HT-29 (cell line): ENCODE measurements at regions not wholly inside any gene's neighbourhood (a gene's known extent, or its start where the extent isn't known, plus 50 kb on each side); places are given as distances from the start of the nearest gene placed in this dataset.
"Not testable (repeated sequence)": the region's sequence is repeated elsewhere in the genome, so short reads cannot be mapped to it uniquely, and the experiment has no call there.

ENCODE experiments used
- DNase-seq: peaks from one replicate; pipeline ENCODE4 v3.0.0-alpha.2; 2015; ENCODE audit warnings: low spot score

DNA sequence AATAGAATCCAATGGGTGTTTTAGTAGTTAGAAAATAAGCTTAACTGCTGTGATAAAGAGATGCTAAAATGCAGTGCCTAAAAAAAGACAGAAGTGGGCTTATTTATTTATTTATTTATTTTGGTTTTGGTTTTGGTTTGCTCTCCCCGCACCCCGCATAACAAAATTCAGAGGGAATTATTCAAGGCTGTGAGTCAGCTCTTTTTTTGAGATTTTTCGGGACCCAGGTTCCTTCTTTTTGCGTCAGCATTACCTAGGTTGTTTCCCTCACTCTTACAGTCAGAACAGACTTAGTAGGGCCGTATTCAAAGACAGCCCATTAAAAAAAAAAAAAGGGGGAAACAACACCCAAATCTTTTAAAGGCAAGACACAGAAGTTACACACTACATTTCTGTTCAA, 1495.5 kb upstream of the ADGRL3 start:
- no peak for DNase-seq

DNA sequence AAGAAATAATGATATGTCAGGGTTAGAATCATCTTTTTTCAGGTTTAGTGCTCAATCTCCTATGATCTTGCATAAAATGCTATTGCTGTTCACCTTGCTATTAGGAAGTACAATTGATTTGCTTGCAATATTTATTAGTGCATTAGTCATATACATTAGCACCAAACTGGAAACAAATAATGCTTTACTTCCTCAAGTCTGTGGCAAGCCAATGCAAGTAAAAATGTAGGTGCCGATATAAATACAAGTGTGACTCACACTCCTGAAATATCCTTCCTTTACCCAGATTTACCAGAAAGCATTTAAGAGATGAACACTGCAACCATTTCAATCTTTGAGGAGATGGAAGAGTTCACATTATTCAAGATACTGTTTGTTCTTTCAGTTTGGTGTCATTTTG, 1487.7 kb upstream of the ADGRL3 start:
- no peak for DNase-seq

DNA sequence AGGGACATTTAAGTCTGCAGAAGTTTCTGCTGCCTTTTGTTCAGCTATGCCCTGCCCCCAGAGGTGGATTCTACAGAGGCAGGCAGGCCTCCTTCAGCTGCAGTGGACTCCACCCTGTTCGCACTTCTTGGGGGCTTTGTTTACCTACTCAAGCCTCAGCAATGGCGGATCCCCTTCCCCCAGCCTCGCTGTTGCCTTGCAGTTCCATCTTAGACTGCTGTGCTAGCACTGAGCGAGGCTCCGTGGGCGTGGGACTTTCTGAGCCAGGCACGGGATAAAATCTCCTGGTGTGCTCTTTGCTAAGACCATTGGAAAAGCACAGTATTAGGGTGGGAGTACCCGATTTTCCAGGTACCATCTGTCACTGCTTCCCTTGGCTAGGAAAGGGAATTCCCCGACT, 1475.8 kb upstream of the ADGRL3 start:
- not testable (repeated sequence) for DNase-seq

DNA sequence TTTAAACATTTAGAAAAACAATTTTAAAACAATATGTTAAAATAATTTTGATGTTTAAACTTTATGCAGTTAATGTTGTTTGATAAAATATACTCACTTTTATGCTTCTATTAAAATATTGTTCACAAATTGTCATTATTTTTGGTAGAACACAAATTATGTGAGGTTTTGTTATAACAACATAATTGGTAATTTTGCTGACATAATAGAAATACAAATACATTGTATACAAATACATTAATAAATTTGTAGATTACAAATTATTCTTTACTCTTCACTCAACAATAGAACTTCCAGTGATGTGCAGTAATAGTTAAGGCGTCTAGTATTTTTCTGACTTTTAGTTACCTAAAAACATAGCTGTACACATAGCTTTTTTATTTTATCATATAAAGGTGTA, 1472.4 kb upstream of the ADGRL3 start:
- DNase-seq, result no peak

DNA sequence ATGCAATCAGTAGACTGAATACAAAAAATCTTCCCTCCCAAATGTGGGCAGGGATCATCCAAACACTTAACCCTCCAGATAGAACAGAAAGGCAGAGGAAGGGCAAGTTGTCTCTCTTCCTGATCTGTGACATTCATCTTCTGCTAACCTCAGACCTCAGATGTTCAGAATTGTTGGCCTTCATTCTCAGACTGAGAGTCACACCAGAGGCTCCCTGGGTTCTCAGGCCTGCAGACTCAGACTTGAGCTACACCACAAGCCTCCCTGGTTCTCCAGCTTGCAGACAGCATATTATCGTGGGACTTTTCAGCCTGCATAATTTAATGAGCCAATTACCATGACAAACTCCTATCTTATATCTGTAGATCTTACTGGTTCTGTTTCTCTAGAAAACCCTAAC, 1471.6 kb upstream of the ADGRL3 start:
- no peak for DNase-seq

DNA sequence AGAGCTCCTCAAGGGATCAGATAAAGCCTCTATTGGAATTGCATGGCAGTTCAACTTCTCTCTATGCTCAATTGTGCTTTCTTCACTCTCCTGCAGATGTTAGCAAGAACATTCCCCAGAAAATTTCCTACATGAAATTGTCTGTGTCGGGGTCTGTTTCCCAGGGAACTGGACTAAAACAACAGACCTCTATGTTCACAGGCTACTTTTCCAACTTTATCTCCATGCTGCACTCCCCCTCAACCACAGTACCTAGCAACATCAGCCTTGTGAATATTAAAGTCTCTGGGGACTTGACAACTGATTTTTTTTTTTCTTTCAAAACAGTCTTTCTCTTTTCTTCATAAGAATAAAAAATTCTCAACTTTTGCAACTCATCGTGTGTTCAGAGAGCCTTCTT, 1470.8 kb upstream of the ADGRL3 start:
- no peak for DNase-seq

DNA sequence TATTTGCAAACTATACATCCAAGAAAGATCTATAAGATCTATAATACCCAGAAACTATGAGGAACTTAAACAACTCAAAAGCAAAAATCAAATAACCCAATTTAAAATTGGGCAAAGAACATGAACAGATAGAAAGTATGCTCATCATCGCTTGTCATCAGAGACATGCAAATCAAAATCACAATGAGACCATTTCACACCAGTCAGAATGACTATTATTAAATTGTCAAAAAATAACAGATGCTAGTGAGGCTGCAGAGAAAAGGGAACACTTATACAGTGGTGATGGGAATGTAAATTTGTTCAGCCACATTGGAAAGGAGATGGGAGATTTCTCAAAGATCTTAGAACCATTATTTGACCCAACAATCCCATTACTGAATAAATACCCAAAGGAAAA, 1451.7 kb upstream of the ADGRL3 start:
- no peak for DNase-seq

DNA sequence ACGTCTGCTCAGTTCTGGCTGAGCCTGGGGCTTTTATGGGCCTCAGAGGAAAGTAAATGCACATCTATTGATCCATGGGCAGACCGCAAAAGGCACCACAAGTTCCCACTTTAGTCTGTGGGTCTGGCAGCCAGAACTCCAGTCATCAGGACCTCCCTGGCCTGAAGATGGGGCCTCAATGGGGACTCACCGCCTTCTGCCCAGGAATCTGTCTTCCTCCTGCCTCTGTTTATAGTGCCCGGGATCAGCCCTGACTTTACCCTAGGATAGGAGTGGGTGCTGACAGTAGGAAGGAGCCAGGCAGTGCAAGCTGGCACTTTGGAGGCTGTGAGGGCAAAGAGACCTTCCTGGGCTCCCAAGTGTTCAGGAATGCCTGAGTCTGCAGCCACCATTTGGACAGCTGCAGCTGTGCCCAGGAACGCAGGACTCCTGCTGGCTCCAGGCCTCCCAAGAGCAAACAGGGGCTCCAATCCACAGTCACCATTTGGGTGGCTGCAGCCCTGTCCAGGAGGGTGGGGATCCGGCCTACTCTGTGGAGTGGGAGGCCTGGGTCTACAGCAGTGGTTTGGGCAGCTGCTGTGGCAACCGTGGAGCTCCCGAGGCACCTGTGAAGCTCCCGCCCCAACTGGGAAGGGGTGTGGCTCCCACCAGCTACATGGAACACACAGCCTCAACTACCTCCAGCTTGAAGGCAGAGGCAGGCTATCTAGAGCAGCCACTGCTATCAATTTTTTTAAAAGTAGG, 1440.9 kb upstream of the ADGRL3 start:
- DNase-seq, result no peak

DNA sequence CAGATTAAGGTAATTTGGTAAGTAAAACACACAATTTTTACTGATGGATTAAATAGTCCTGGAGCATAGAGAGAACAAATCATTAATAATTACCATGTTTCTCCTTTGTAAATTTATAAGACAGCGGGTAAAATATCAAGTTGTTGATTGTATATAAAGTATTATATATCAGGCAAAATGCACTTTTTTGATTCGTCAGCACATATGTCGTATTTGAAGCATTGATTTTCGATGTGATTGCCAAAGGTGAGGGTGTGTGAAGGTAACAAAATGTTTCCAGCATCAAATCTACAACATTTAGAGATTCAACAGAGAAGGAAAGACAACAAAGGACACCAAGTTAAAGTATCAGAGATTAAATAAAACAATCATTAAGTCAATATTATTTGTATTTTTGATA, 1437.8 kb upstream of the ADGRL3 start:
- no peak for DNase-seq

DNA sequence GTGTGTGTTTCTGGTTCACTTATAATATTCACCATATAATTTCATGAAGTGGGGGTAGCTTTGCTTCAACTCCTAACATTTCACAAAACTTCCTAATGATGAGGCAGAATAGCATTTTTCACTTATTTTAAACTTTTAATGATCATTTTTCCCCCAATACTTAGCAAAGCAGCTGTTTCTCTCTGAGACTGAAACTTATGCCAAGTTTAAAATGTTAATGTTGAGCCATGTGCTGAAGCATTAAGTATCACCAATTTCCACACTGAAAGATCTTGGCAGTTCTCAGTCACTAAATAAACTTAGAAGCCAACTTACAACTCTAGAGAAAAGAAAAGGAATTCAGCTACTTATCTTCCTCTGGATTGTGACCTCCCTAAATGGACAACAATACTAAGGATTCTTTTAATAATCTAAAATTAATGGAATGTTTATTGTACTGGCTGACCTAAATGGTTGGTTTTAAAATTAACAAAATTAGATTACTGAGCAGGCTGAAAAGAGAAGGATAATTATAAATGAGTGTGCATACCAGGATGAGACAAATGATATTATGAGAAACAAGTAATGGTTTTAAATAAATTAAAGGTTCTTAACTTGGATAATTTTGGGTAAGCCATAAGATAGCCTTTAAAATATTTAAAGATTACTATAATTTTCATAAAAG, 1429.4 kb upstream of the ADGRL3 start:
- DNase-seq, result no peak

DNA sequence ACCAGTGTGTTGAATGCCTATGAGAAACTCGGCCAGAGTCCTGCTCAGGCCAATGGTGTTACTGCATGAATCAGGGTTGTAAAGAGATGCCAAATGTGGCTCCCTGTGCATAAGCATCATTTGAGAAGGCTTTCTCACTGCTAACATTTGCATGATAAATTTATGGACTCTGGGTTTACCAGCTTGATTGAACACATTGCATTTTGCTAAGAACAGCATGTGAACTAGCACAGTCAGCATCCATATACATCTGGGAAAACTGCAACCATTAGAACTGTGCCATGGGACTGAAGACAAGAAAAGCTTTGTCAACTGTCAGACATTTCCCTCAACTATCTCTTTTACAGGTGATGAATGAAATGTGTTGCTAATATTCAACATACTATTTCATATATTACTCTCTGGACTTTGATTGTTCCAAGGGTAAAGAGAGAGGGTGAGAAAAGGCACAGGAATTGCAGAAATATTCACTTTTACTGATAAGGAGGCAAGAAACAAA, 1427.4 kb upstream of the ADGRL3 start:
- DNase-seq, result no peak

DNA sequence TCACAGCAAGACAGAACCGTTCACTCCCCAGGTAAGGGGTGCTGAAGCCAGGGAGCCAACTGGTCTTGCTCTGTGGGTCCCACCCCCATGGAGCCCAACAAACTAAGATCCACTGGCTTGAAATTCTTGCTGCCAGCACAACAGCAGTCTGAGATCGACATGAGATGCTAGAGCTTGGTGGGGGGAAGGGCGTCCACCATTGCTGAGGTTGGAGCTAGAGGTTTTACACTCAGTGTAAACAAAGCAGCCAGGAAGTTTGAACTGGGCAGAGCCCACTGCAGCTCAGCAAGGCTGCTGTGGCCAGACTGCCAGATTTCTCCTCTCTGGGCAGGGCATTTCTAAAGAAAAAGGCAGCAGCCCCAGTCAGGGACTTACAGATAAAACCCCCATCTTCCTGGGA, 1419.9 kb upstream of the ADGRL3 start:
- DNase-seq, result not testable (repeated sequence)

DNA sequence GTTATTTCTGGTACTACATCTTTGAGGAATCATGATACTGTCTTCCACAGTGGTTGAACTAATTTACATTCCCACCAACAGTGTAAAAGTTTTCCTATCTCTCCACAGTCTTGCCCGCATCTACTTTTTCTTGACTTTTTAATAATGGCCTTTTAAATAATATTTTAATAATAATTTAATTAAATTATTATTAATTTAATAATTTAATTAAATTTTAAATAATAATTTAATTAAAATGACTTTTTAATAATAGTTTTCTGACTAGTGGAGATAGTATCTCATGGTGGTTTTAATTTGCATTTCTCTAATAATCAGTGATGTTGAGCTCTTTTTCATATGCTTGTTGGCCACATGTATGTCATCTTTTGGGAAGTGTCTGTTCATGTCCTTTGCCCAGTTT, 1395.0 kb upstream of the ADGRL3 start:
- no peak for DNase-seq

DNA sequence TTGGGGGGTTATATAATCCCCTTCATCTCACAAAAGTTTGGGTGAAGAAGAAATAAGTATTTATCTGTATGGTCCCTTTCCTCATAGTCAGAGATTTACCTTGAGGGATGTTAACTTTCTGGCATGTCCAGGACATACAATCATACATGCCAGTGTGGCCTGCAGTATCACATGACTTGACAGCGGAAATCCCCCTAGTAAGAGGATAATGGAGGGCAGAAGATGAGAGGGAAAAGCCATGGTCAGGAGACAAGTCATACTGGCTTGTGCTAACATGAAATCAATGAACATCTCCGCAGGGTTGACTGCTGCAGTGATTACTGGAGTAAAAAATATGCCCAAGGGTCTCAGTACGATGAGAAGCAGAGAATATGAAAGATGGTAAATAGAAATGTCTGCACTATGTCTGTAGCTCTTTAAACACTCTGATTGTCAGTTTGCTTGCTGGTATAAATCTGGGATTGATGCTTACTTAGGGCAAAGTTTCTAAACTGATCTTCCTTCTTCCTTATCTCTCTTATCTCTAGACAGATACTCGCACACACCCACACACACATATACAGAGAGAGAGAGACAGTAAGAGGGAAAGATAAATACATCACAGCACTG, 1385.6 kb upstream of the ADGRL3 start:
- DNase-seq, result no peak

DNA sequence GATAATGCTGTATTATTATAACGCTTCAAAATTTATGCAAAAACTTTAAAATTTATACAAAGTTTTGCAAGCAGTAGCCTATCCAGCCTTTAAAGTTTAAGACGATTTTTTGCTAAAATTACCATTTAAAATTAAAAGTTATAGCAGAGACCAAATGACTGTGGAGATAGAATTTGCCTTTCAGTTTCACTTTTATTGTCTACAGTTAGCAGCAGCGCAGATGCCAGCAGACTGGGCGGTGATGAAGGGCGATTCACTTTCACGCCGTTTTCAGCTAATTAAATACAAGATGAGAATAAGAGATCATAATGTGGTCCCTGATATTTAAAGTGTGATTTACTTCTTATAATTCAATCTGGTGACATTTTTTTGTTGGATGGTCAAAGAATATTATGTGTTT, 1381.5 kb upstream of the ADGRL3 start:
- no peak for DNase-seq

DNA sequence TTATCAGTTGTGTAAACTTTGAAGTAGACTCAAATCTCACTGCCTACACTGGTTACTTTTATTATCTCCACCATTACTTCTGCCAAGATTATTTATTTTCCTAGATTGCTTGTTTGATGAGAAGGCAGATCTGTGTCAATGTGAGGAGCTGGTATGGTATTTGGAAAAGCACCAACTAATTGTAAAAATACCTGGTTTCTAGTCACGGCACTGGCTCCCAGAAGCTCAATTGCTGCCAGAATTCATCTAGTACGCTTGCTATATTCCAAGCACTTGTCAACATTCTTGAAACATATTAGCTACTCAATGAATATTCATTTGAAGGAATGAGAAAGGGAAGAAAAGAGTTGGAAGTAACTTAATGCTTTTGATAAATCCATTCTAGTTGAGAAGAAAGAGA, 1376.8 kb upstream of the ADGRL3 start:
- DNase-seq, result no peak

DNA sequence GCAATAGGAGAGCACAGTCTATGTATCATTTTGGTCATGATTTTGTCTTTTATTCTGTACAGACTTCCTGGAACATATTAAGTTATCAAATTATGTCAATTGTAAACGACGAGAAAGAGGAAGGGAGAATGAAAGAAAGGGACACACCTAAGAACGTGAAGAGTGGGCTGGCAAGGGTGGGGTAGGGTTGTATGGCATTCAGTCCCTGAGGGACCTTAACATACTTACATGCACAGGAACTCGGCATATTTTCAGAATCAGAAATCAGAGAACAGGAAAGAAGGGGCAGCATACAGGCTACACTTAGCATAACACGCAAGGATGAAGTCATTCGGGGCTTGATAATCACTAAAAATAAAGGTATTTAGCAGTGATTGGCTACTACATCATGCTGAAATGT, 1375.0 kb upstream of the ADGRL3 start:
- no peak for DNase-seq

DNA sequence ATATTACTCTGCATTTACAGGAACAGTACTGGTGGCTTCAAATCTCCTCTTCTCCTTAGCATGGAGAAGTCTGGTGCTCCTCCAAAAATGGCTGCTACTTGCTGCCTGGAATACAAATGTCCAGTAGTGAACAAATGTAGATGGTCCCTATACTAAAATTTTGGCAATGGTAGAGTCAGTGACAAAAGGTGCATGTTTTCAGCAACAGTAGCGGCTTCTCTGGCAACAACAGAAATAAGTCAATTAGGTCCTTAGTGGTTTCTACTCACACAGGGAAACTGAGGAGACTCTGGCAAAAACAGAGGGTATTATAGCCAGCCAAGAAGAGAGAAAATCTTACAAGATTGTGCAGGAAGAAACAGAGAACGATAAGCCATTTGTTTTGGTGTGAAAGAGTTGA, 1368.4 kb upstream of the ADGRL3 start:
- no peak for DNase-seq

DNA sequence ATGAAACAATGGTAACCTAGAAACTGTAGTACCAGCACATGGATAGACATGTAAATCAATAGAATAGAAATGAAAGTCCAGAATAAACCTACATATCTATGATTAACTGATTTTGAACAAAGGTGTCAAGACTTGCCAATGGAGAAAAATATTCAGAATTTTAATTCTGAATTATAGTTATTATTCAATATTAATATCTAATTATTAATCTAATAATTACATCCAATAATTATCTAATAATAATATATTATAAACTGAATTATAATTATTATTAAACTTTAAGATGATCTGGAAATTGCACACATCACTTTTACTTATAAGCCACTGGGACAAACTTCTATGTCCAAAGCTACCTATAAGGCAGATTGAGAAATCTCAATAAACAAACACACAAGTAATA, 1365.2 kb upstream of the ADGRL3 start:
- no peak for DNase-seq

DNA sequence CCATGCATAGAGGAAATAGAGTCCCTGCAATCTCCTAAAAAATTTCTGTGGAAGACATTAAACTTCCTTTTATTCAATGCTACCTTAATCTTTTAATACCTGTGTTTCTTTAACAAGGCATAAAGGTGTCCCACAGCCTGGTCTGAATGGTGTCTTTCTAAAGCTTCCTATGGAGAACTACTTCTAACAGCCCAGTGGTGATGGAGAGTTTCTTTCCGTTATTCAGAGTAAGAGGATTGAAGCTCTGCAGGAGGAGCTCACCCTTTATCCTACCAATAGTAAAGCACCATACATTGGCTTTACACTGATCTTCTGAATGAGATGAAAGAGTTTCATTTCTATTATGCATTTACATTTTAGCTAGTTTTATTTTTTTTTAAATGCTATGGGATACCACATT, 1362.4 kb upstream of the ADGRL3 start:
- DNase-seq, result no peak

DNA sequence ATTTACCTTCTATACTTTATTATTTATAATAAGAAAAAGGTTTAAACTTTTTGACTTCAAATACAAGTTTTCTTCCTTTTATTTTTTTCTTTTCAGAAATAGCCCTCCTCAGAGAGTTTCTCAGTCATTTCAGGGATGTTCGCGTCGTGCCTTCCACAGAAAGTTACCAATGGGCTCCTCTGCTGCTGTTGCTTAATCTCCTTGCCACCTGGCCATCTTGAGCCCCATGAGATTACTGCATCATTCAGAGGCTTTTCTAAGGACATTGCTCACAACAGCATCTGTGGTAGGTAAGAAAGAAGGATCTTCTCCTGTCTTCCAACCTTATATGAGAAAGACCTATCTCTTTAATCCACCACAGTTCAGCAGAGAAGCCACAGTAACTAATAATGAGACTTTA, 1361.9 kb upstream of the ADGRL3 start:
- DNase-seq, result no peak

DNA sequence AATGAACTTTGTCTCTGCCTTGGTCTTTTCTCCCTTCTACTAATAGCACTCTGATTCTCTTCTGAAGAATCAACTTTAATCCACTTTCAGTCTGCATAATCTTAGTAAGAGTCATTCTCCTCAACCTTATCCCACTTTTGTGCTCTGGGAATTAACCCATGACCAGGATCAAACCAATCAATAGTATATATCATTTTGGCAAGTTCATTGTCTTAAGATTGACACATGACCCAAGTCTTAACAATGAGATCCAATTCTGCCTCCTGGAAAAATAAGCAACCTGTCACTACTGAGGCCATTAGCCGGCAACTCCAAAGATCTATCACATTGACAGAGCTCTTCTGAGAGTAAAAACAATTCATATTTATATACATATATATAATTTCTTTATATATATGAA, 1358.4 kb upstream of the ADGRL3 start:
- DNase-seq, result no peak

DNA sequence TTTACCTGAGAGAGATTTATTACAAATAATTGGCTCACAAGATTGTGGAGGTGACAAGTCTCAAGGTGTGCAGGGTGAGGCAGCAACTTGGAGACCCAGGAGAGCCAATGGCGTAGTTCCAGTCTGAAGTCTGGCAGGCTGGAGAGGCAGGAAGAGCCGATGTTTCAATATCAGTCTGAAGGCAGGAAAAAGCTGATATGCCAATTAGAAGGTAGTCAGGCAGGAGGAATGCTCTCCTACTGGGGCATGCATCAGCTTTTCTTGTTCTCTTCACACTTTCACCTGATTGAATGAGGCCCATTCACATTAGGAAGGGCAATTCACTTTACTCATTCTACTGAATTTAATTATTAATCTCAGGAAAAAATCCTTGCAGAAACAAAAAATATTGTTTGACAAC, 1351.7 kb upstream of the ADGRL3 start:
- no peak for DNase-seq
